ENCODE measurements at regions not wholly inside any gene's neighbourhood (a gene's known extent, or its start where the extent isn't known, plus 50 kb on each side); places are given as distances from the start of the nearest gene placed in this dataset.

DNA sequence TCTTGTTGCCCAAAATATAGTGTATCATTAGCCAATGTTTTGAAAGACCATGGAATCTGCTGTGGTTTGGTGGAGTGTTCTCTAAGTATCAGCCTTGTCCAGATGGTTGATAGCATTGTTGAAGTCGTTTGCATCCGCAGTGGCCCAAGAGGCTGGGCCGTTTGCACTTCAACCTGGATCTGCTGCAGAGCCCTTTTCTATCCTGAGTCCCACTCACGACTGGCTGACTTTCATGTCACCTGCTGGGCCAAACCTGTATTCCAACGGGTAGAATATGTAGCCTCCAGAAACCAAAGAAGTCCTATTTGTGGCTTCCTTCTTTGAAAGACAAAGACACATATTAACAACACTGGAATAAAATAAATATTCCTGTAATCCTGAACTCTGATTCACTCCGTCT, 1154.1 kb downstream of the RPIA start:
- in situ Hi-C loops (cut with HindIII; ENCODE audit: low pct_ligation_motif_present, low sequenced_read_pairs), result no loop called here
- Histone ChIP-seq H3K27me3 (replicated peaks) (no peaks in the 10 kb centered on the region), H3K4me3 (ENCODE audit: low read depth, low read length) (no peak overlapping the region), H3K36me3 (replicated peaks) (no peaks in the 10 kb centered on the region), H3K27ac (no peak overlapping the region)
- no peak for DNase-seq
- no peak for TF ChIP-seq CTCF (IDR thresholded peaks at IDR 0.05; ENCODE audit: low read depth, low read length, missing control alignments)

- H3K27ac ChIP-seq, result no peak overlapping the region
- TF ChIP-seq CTCF (IDR thresholded peaks at IDR 0.05; ENCODE audit: low read depth, low read length, missing control alignments), result no peak
- no peaks in the 10 kb centered on the region for H3K27me3 ChIP-seq (replicated peaks)
- DNase-seq, result no peak
- no peak overlapping the region for H3K4me3 ChIP-seq (ENCODE audit: low read depth, low read length)
- in situ Hi-C loops (cut with HindIII; ENCODE audit: low pct_ligation_motif_present, low sequenced_read_pairs), result no loop called here
- H3K36me3 ChIP-seq (replicated peaks), result no peaks in the 10 kb centered on the region
These were observed 1156.6 kb downstream of the RPIA start for GRCh38 chr2:89848114-89848513.

- no peak for DNase-seq
These were observed 1157.4 kb downstream of the RPIA start for GRCh38 chr2:89848763-89849368.

DNA sequence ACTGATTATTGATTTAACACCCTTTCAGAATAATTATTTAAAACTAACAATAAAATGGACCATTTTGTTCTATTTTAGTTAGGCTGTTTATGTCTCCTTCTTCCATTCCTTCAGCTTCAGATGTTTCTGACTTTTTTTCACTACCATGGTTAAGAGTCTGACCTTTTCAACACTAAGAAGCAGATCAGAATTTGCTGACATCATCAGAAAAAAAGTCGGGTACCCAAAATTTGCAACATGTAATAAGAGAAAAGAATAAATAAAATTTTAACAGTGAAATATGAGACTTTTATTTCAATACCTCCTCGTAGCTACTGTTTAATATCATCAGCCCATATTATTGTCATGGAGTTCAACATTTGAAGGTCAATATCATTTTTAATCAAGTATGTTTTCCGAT, 1158.3 kb downstream of the RPIA start:
- DNase-seq, result no peak
- H3K27me3 ChIP-seq (replicated peaks), result no peaks in the 10 kb centered on the region
- in situ Hi-C loops (cut with HindIII; ENCODE audit: low pct_ligation_motif_present, low sequenced_read_pairs), result no loop called here

More at GRCh38 chr2:89848763-89849368, 1157.4 kb downstream of the RPIA start:
- Histone ChIP-seq H3K27me3 (replicated peaks) (no peaks in the 10 kb centered on the region), H3K27ac (no peak overlapping the region), H3K36me3 (replicated peaks) (no peaks in the 10 kb centered on the region), H3K4me3 (ENCODE audit: low read depth, low read length) (no peak overlapping the region)
- TF ChIP-seq CTCF (IDR thresholded peaks at IDR 0.05; ENCODE audit: low read depth, low read length, missing control alignments), result no peak
- in situ Hi-C loops (cut with HindIII; ENCODE audit: low pct_ligation_motif_present, low sequenced_read_pairs), result no loop called here

DNA sequence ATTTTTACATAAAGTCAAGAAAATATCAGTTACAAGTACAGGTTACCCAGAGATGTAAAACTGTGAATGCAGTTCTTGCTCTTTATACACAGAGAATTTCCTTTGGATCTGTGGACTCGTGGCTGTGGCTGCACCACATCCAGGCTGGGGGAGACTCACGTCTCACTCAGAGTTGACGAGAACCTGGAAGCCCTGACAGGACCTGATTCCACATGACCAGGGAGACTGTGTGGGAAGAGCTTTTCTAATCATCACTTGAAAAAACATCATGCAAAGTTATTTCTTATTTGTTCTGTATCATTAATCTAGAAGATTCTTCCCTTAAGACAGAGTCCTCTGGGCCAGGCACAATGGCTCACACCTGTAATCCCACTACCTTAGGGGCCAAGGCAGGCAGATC, 1159.0 kb downstream of the RPIA start:
- no peak for TF ChIP-seq CTCF (IDR thresholded peaks at IDR 0.05; ENCODE audit: low read depth, low read length, missing control alignments)

More for the DNA sequence above, 1158.3 kb downstream of the RPIA start:
- H3K36me3 ChIP-seq (replicated peaks), result no peaks in the 10 kb centered on the region
- TF ChIP-seq CTCF (IDR thresholded peaks at IDR 0.05; ENCODE audit: low read depth, low read length, missing control alignments), result no peak
- no peak overlapping the region for H3K4me3 ChIP-seq (ENCODE audit: low read depth, low read length)
- H3K27ac ChIP-seq, result no peak overlapping the region

More for the DNA sequence above, 1159.0 kb downstream of the RPIA start:
- Histone ChIP-seq H3K4me3 (ENCODE audit: low read depth, low read length) (no peak overlapping the region), H3K27me3 (replicated peaks) (no peaks in the 10 kb centered on the region), H3K36me3 (replicated peaks) (no peaks in the 10 kb centered on the region), H3K27ac (no peak overlapping the region)
- DNase-seq, result no peak
- in situ Hi-C loops (cut with HindIII; ENCODE audit: low pct_ligation_motif_present, low sequenced_read_pairs), result no loop called here

Measured in brain microvascular endothelial cell (primary cell).